ENCODE measurements at regions not wholly inside any gene's neighbourhood (a gene's known extent, or its start where the extent isn't known, plus 50 kb on each side); places are given as distances from the start of the nearest gene placed in this dataset.
A peak's percentile ranks its signal among the peaks of the same experiment; 100 is the strongest.
"Not testable (repeated sequence)": the region's sequence is repeated elsewhere in the genome, so short reads cannot be mapped to it uniquely, and the experiment has no call there.

DNA sequence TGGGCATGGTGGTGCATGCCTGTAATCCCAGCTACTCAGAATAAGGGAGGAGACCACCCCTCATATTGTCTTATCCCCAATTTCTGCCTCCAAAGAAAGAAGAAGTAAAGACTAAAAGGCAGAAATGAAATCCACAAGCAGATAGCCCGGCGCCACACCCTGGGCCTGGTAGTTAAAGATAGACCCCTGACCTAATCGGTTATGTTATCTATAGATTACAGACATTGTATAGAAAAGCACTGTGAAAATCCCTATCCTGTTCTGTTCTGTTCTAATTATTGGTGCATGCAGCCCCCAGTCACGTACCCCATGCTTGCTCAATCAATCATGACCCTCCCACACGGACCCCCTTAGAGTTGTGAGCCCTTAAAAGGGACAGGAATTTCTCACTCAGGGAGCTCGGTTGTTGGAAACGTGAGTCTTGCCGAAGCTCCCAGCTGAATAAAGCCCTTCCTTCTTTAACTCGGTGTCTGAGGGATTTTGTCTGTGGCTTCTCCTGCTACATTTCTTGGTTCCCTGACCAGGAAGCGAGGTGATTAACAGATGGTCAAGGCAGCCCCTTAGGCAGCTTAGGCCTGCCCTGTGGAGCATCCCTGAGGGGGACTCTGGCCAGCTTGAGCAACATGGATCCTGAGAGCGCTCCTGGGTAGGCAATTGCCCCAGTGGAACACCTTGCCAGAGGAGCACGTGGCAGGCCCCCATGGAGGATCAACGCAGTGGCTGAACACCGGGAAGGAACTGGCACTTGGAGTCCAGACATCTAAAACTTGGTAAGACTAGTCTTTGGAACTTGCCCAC lies 188.7 kb upstream of the NDUFV2 start:
- not testable (repeated sequence) for DNase-seq

DNA sequence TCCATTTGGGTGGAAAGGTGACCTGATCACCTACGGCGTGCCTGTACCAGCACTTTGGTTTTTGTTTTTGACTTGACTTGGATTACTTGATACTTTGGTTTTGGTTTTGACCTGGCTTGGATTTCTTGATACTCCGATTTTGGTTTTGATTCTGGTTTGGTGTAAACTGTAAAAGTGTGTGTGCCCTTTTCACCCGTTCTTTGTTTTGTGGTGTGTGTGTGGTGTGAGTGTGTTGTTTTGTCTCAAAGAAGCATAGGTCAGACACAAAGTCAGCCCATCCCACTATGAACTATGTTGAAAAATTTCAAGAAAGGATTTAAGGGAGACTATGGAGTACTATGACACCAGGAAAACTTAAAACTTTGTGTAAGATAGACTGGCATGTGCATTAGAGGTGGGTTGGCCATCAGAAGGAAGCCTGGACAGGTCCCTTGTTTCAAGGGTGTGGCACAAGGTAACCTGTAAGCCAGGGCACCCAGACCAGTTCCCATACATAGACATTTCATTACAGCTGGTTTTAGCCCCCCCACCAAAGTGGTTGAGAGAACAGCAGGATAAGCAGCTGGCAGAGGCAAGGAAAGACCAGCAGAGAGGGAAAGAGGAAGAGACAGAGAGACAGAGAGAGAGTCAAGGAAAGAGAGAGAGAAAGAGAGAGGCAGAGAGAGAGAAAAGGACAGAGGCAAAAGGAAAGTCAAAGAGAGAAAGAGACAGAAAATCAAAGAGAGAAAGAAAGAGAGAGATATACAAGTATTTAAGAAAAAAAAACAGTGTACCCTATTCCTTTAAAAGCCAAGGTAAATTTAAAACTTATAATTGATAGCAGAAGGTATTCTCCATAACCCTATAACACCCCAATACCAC lies 187.9 kb upstream of the NDUFV2 start:
- not testable (repeated sequence) for DNase-seq

DNA sequence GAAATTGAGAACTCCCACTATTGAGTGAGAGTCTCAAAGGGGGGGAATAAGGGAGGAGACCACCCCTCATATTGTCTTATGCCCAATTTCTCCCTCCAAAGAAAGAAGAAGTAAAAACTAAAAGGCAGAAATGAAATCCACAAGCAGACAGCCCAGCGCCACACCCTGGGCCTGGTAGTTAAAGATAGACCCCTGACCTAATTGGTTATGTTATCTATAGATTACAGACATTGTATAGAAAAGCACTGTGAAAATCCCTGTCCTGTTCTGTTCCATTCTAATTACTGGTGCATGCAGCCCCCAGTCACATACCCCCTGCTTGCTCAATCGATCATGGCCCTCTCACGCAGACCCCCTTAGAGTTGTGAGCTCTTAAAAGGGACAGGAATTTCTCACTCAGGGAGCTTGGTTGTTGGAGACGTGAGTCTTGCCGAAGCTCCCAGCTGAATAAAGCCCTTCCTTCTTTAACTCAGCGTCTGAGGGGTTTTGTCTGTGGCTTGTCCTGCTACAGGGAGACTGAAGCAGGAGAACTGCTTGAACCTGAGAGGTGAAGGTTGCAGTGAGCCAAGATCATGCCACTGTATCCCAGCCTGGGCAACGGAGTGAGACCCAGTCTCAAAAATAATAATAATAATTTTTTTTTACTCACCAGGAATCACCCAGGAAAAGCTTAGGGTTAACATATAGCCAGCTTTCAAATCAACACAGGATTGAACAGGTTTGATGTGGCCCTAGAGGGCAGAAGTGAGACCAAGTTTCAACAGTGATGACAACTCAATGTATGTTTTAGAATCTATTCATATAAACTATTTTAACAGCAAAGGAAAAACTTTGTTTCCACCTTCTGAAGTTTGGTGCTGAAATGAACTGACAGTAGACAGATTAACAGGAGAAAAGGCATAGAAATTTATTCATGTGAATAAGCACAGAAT lies 181.4 kb upstream of the NDUFV2 start:
- peak in 1 of 2 donors; percentile 11 for DNase-seq

DNA sequence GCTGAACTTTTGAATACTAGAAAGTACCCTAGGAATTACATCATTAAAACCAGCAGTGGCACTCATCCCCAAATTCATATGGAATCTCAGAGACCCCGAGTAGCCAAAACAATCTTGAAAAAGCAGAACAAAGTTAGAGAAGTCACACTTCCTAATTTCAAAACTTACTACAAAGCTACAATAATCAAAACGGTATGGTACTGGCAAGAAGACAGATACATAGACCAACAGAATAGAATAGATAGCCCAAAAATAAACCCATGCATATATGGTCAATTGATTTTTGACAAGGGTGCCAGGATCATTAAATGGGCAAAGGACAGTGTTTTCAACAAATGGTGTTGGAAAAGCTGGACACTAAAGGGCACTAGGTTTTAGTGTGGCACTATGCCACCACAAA lies 176.0 kb upstream of the NDUFV2 start:
- DNase-seq, result no peak

DNA sequence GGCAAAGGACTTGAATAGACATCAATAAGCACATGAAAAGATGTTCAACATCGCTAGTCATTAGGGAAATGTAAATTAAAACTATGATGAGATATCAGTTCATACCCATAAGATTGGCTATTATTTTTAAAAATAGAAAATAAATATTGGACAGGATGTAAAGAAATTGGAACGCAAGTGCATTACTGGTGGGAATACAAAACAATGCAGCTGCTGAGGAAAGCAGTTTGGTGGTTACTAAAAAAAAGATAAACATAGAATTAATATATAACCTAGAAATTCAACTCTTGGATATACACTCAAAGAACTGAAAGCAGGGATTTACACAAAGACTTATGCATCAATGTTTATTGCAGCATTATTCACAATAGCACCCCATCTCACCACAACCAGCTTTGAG lies 174.5 kb upstream of the NDUFV2 start:
- no peak for DNase-seq

DNA sequence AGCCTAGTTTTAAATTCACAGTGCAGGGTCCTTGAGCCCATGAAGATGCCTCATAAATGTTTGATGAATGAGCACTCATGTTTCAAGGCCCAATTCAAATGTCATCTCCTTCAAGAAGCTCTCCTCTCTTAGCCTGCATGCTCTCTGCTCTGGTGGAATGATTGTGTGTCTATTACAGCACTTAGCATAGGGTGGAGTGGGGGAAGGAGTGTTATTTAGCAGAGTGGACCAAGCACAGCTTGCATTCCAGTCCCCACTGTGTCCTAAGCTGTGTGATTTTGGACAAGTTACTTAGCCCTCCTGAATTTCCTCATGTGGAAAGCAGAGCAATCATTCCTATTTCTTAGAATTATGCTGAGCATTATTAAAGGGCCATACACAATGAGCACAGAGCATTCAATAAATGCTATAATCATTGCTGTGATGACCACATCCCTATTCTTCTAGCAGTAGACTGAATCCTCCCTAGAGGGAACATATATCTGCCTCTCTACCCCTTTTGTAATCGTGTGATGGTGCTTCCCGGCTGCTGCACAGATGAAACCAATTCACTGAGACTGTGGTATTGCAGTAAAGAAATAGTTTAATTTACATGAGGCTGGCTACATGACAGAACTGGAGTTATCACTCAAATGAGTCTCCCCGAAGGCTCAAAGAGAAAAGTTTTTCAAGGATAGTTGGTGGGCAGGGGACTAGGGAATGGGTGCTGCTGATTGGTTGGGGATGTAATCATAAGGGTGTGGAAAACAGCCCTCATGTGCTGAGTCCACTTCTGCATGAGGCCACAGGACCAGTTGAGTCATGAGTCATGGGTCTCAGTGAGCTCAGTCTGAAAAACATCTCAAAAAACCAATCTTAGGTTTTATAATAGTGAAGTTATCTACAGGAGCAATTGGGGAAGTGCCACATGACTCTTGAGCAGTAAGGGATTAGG lies 173.4 kb upstream of the NDUFV2 start:
- DNase-seq, result peak; percentile 82 to 88

DNA sequence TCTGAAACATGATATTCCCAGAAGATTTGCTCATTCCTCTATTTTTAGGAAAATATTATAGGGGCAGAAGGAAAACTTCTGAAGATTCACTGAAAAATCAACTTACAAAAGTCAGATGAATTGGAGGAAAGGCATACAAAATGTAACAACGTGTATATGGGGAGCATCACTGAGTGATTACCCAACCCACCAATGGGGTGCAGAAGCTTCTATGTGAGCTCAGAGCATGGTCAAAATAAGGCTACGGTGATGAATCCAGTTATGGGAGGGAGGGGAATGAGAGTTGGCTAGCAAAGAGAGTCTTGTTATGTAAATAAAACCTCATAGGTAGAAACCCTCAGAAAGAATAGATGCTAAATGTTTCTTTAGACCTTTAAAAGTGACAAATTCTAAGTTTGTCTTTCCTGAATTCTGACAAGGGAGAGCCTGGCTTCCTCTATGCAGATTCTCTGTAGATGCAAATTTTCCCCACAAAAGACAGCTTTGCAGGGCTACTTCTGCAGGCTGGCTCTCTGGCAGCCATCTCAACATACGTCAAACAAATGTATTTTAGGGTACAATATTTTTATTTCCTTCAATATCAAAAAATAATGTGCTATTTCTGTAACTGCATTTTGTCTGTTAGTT lies 171.4 kb upstream of the NDUFV2 start:
- DNase-seq, result no peak

DNA sequence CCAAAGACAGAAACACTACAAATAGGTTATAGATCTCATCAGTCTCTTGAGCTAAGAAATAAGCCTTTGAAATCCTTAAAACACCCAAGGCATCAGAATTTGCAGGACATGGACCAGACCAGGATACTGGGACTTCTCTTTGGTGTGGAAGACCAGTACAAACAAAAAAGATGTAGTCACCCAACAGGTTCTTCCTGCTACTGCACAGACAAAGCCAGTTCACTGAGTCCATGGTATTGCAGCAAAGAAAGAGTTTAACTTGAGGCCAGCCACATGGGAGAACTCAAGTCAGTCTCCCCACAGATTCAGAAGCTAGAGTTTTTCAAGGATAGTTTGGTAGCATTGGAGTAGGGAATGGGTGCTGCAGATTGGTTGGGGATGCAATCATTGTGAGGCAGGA lies 169.6 kb upstream of the NDUFV2 start:
- no peak for DNase-seq

DNA sequence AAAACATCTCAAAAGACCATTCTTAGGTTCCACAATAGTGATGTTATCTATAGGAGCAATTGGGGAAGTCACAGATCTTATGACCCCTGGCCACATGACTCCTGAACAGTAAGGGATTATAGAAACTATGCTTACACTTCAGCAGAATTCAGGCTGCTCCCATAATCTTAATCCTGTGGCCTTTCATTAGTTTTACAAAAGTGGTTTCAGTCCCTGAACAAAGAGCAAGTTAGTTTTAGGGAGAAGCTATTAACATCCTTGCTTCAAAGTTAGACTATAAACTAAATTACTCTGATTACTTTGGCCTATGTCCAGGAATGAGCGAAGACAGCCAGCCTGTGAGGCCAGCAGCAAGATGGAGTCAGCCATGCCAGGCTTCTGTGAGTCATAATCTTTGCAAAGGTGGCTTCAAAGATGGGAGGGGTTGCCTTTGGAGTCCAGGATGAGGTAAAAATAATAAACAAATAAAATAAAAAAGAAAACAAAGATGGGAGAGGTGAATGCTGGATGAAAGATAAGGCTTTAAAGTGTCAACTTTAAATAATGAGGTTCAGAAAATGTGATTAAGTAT lies 168.7 kb upstream of the NDUFV2 start:
- DNase-seq, result peak; percentile 34 to 50

DNA sequence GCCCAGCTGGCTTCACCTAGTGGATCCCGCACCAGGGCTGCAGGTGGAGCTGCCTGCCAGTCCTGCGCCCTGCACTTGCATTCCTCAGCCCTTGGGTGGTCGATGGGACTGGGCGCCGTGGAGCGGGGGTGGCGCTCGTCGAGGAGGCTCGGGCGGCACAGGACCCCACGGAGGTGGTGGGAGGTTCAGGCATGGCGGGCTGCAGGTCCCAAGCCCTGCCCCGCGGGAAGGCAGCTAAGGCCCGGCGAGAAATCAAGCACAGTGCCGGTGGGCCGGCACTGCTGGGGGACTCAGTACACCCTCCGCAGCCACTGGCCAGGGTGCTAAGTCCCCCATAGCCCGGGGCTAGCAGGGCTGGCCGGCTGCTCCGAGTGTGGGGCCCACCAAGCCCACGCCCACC lies 167.2 kb upstream of the NDUFV2 start:
- not testable (repeated sequence) for DNase-seq

DNA sequence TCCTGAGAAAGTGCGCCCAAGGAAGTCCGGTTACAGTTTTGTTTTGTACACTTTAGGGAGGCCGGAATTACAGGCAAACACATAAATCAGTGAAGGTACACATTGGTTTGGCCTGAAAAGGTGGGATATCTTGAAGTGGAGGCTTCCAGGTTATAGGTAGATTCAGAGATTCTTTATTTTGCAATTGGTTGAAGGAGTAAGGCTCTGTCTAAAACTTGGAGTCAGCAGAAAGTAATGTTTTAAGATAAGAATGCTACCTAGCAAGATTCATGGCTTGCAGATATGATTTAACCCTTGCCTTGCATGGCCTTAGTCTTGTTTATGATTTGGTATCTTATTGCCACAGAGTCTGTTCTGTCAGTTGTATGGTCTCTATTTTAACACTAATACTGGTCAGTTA lies 165.9 kb upstream of the NDUFV2 start:
- DNase-seq, result no peak

DNA sequence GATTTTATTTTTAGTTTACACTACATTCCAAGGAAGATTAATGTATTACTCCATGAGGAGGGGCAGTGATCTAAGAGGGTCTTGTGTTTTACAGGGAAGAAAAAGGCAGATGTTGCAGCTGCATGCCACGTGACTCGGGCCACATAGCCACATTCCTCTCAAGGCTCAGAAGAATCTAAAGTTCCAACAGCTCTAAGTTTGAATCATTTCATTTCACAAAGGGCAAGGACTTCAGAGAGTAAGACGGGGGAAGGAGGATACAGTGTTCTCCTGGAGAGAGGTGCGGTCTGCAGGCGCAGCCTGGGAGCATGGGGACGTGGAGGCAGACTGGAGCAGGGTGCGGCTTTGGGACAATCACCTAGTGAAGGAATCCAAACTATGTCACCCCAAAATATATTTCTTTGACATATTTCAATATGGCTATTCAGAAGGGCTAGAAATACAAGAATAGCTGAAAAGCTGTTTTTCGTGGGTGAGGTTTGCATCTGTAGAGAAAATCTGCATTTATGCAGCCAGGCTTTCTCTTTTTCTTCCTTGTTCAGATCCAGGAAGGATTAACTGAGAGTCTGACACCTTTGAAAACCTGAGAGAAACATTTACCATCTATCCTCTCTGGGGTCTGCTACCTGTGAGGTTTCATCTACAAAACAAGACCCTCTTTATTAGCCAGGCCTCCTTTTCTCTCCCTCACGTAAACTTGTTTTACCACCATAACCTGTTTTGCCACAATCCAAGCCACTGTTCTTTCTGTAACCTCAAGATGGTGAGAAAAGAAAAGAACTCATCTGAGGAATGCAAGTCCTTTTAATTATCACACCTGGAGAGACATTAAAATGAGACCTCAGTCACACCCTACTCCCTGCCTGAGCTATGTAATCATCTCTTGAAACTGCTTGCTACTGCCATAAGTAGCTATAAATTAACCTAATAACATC lies 165.1 kb upstream of the NDUFV2 start:
- DNase-seq, result no peak

DNA sequence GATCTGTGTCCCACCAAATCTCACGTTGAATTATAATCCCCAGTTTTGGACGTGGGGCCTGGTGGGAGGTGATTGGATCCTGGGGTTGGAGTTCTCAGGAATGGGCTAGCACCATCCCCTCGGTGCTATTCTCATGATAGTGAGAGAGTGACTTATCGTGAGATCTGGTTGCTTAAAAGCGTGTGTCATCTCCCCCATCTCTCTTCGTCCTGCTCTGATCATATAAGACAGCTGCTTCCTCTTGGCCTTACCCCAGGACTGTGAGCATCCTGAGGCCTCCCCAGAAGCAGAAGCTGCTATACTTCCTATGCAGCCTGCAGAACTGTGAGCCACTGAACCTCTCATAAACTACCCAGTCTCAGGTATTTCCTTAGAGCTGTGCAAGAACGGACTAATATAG lies 163.7 kb upstream of the NDUFV2 start:
- peak; percentile 64 to 73 for DNase-seq

DNA sequence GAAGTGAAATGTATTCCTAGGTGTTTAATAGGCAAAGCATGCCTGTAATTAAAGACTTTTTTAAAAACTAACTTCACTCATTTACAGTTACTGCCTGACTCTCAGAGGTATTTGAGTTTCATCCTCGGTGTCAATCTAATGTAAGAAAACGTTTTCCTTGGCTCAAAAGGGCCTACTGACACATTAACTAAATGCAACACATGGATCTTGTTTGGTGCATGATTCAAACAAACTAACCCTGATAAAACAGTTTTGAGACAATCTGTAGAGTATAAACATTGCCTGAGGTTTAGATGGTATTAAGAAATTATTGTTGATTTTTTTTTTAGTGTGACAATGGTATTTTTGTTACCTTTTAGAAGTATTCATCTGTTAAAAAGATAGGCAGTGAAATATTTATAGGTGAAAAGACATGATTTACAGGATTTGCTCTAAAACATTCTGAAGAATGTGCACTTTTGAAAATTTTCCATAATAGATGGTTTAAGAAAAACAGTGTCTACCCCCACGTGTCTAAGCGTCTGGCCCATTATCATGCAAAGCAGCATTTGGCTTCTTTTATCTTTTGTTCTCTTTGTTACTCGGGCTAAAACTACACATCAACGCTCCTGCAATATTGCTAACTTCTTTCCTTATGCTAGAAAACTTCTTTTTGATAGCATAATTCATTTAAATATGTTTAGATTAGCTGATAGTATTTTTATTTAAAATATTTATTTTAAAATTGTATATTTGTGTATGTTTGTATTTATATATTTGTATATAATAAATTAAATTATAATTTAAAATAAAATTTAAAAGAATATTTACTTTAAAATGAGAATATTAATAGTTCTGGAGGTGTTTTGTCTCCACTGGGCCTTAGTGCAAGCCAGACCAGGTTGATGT lies 160.2 kb upstream of the NDUFV2 start:
- DNase-seq, result no peak

DNA sequence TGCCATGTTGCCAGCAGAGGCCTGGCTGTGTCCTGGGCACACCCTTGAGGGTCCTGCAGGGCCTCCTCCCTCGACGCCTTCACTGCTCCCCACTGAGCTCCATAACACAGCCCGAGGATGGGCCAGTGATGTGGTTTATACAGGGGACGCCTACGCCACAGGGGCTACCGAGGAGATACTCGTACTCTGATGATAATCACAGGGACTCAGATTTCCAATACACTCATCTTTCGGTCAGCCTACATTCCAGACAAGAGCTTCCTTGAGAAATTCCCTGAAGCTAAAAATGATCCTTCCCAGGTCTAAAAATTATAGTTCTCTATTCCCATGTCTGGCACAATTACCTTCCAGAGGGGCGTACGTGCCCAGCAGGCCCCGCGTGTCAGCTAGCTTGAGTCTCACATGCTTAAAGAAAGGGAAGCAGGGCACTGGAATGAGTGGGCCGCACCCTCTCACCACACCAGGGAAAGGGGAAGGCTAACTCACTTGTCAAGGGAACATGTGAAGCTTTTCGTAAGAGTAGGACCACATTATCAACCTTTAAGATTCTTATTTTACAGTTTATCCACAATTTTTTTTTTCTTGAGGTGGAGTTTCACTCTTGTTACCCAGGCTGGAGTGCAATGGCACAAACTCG lies 159.5 kb upstream of the NDUFV2 start:
- DNase-seq, result peak; percentile 89 to 94

DNA sequence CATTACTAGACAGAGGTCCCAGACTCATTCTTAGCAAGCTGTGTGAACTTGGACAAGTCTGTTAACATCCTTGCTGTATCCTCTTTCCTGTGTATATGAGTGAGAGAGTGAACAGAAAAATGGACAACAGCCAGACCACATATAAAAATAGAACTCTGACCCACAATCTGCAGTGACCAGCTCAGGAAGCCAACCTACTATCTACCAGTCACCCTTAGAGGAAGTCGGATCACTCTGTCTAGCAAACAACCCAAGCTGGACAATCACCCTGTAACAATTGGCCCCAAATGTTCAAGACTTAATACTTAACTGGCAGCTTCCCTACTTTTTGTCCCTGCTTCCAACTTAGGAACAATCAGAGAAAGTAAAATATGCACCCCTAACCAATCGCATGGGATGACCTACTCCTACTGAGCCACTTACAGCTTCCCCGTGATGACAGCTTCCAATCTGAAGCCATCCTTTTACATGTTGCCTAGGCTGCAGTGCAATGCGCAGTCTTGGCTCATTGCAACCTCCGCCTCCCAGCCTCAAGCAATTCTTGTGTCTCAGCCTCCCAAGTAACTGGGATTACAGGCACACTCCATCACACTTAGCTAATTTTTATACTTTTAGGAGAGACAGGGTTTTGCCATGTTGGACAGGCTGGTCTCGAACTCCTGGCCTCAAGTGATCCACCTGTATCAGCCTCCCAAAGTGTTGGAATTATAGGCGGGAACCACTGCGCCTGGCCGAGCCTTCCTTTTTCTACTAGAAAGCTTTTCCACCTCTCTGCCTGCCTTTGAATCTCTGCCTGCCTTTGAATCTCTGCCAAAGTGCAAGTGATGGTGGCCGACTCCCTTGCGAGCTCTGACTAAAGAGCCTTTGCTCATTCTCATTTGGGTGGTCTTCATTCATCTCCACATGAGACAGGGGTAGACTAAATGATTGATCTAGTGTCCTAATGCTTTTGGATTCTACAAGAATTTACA lies 158.3 kb upstream of the NDUFV2 start:
- peak; percentile 76 for DNase-seq

DNA sequence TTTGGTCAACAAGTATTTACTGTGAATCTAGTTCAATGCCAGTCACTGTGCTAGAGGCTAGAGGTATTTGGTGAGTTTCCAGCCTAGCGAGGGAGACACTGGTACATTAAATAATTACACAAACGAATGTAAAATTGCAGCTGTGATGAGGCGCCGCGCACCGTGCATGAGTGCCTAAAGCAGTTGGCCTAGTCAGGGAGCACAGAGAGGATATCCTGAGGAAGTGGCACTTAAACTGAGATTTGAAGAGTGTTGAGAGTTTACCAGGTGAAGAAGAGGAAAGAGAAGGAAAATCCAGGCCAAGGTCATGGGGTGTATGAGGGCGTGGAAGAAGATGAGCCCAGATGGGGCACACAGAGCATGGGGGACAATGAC lies 157.6 kb upstream of the NDUFV2 start:
- no peak for DNase-seq
